HepG2 (cell line): ENCODE measurements at regions not wholly inside any gene's neighbourhood (a gene's known extent, or its start where the extent isn't known, plus 50 kb on each side); places are given as distances from the start of the nearest gene placed in this dataset.
A peak's percentile ranks its signal among the peaks of the same experiment; 100 is the strongest.

ENCODE experiments used
- AHDC1 ChIP-seq: sonication (generic); formaldehyde crosslinking; IDR thresholded peaks from 2 replicates; pipeline ENCODE4 v1.5.1; 2020; ENCODE audit warnings: mild to moderate bottlenecking, missing genetic modification reagents, borderline replicate concordance
- ASH2L ChIP-seq: fragments of 300-600, 200-600 bp; sonication (generic); IDR thresholded peaks from 2 replicates; pipeline ENCODE4 v1.7.0; 2017; ENCODE audit warnings: low read depth, mild to moderate bottlenecking, moderate library complexity, mixed read lengths, low read length; ENCODE audit not compliant: insufficient read length
- FOXO4 ChIP-seq: sonication (generic); formaldehyde crosslinking; conservative IDR thresholded peaks from 2 replicates; pipeline ENCODE4 v1.8.1; 2023; ENCODE audit warnings: missing genetic modification reagents
- HOXA5 ChIP-seq: sonication (generic); formaldehyde crosslinking; IDR thresholded peaks from 2 replicates; pipeline ENCODE4 v1.4.0; 2020; ENCODE audit warnings: missing genetic modification reagents
- HOXA9 ChIP-seq: sonication (generic); formaldehyde crosslinking; IDR thresholded peaks from 2 replicates; pipeline ENCODE4 v1.8.1; 2022; ENCODE audit warnings: missing genetic modification reagents, mild to moderate bottlenecking, moderate library complexity, borderline replicate concordance
- IRX3 ChIP-seq: sonication (generic); formaldehyde crosslinking; IDR thresholded peaks from 2 replicates; pipeline ENCODE4 v1.8.1; 2023; ENCODE audit warnings: mild to moderate bottlenecking, low read depth, missing genetic modification reagents, borderline replicate concordance
- KDM5B ChIP-seq: sonication (generic); formaldehyde crosslinking; IDR thresholded peaks from 2 replicates; pipeline ENCODE4 v1.4.0; 2020; ENCODE audit warnings: missing genetic modification reagents, mild to moderate bottlenecking, borderline replicate concordance
- MLX ChIP-seq: IDR thresholded peaks from 2 replicates; pipeline ENCODE4 v1.6.1; 2016
- NRL ChIP-seq: sonication (generic); formaldehyde crosslinking; IDR thresholded peaks from 2 replicates; pipeline ENCODE4 v1.5.0; 2020; ENCODE audit warnings: missing genetic modification reagents, mild to moderate bottlenecking, moderate library complexity, borderline replicate concordance
- RBM22 ChIP-seq: fragments of 200-400 bp; formaldehyde crosslinking; optimal IDR thresholded peaks from 2 replicates; pipeline ENCODE3; 2017; ENCODE audit warnings: mild to moderate bottlenecking, low read length, moderate library complexity
- SALL2 ChIP-seq: sonication (generic); formaldehyde crosslinking; IDR thresholded peaks from 2 replicates; pipeline ENCODE4 v1.8.1; 2023; ENCODE audit warnings: mild to moderate bottlenecking, missing genetic modification reagents, inconsistent platforms
- SMARCC2 ChIP-seq: fragments of 450-650 bp; IDR thresholded peaks from 2 replicates; pipeline ENCODE4 v1.6.1; 2017; ENCODE audit warnings: antibody characterized with exemption, mild to moderate bottlenecking
- SRY ChIP-seq: sonication (generic); formaldehyde crosslinking; IDR thresholded peaks from 2 replicates; pipeline ENCODE4 v1.8.0; 2022; ENCODE audit warnings: mild to moderate bottlenecking, missing genetic modification reagents
- STAT6 ChIP-seq: sonication (generic); formaldehyde crosslinking; IDR thresholded peaks from 2 replicates; pipeline ENCODE4 v1.4.0; 2020; ENCODE audit warnings: missing genetic modification reagents, mild to moderate bottlenecking, borderline replicate concordance
- TEAD3 ChIP-seq: optimal IDR thresholded peaks from 2 replicates; pipeline ENCODE3; 2016; ENCODE audit warnings: borderline replicate concordance
- ZNF124 ChIP-seq: sonication (generic); formaldehyde crosslinking; IDR thresholded peaks from 2 replicates; pipeline ENCODE4 v1.4.0; 2020; ENCODE audit warnings: missing genetic modification reagents
- ZNF264 ChIP-seq: sonication (generic); formaldehyde crosslinking; IDR thresholded peaks from 2 replicates; pipeline ENCODE4 v1.4.0; 2020; ENCODE audit warnings: missing genetic modification reagents
- ZNF350 ChIP-seq: sonication (generic); formaldehyde crosslinking; IDR thresholded peaks from 2 replicates; pipeline ENCODE4 v1.4.0; 2020; ENCODE audit warnings: mild to moderate bottlenecking, low read depth, missing genetic modification reagents, borderline replicate concordance
- ZNF784 ChIP-seq: sonication (generic); formaldehyde crosslinking; IDR thresholded peaks from 2 replicates; pipeline ENCODE4 v1.5.1; 2020; ENCODE audit warnings: missing genetic modification reagents, mild to moderate bottlenecking, borderline replicate concordance

- TF ChIP-seq AHDC1 (no peak), TEAD3 (CRISPR knock-in tag) (peak; percentile 41), MLX (CRISPR knock-in tag) (no peak), ZNF784 (CRISPR knock-in tag) (no peak), ASH2L (peak; percentile 25), NRL (CRISPR knock-in tag) (no peak), ZNF264 (CRISPR knock-in tag) (peak; percentile 51; the same call in 1 of the 2 replicates), ZNF124 (CRISPR knock-in tag) (no peak), SMARCC2 (no peak), SALL2 (CRISPR knock-in tag) (no peak), SRY (no peak), KDM5B (CRISPR knock-in tag) (no peak), HOXA5 (0 out of 2 replicates have a peak, but pooled peaks have one; percentile 47), STAT6 (no peak), RBM22 (no peak), ZNF350 (CRISPR knock-in tag) (no peak; the same call in 1 of the 2 replicates), IRX3 (CRISPR knock-in tag) (no peak), FOXO4 (no peak), HOXA9 (CRISPR knock-in tag) (no peak)
Measured at GRCh38 chr6:28747631-28748157, 176.1 kb downstream of the TRIM27 start (continued).
